Ishikawa (cell line): ENCODE measurements at regions not wholly inside any gene's neighbourhood (a gene's known extent, or its start where the extent isn't known, plus 50 kb on each side); places are given as distances from the start of the nearest gene placed in this dataset.

Source experiments
- CEBPB ChIP-seq: IDR thresholded peaks from 2 replicates; pipeline ENCODE4 v1.6.1; 2012
- CREB1 ChIP-seq: IDR thresholded peaks from 2 replicates; pipeline ENCODE4 v1.6.1; 2012; ENCODE audit warnings: low read depth
- EGR1 ChIP-seq: IDR thresholded peaks from 2 replicates; pipeline ENCODE4 v1.6.1; 2012
- EP300 ChIP-seq: IDR thresholded peaks from 2 replicates; pipeline ENCODE4 v1.6.1; 2012; ENCODE audit warnings: borderline replicate concordance
- FOXM1 ChIP-seq: IDR thresholded peaks from 2 replicates; pipeline ENCODE4 v1.6.1; 2012; ENCODE audit warnings: low read depth, borderline replicate concordance
- MAX ChIP-seq: IDR thresholded peaks from 2 replicates; pipeline ENCODE4 v1.6.1; 2012
- NFIC ChIP-seq: IDR thresholded peaks from 2 replicates; pipeline ENCODE4 v1.6.1; 2012
- RAD21 ChIP-seq: IDR thresholded peaks from 2 replicates; pipeline ENCODE4 v1.6.1; 2012; ENCODE audit warnings: low read depth
- REST ChIP-seq: IDR thresholded peaks from 2 replicates; pipeline ENCODE4 v1.6.1; 2012; ENCODE audit warnings: low read depth, mild to moderate bottlenecking
- TAF1 ChIP-seq: IDR thresholded peaks from 2 replicates; pipeline ENCODE4 v1.6.1; 2012; ENCODE audit warnings: low read depth, mild to moderate bottlenecking
- TCF12 ChIP-seq: IDR thresholded peaks from 2 replicates; pipeline ENCODE4 v1.6.1; 2012; ENCODE audit warnings: low read depth
- TEAD4 ChIP-seq: IDR thresholded peaks from 2 replicates; pipeline ENCODE4 v1.6.1; 2012
- USF1 ChIP-seq: IDR thresholded peaks from 2 replicates; pipeline ENCODE4 v1.6.1; 2012
- YY1 ChIP-seq: IDR thresholded peaks from 2 replicates; pipeline ENCODE4 v1.6.1; 2012; ENCODE audit warnings: low read depth
- ZBTB7A ChIP-seq: IDR thresholded peaks from 2 replicates; pipeline ENCODE4 v1.6.1; 2012; ENCODE audit warnings: low read depth

GRCh38 chr11:23087407-23087806 lies 227.1 kb upstream of the CCDC179 start:
- TF ChIP-seq REST (no peak), CEBPB (no peak), EGR1 (no peak), EP300 (no peak), USF1 (no peak), FOXM1 (no peak)

- TF ChIP-seq MAX (no peak), EGR1 (no peak), CREB1 (no peak), TAF1 (no peak), TEAD4 (no peak), REST (no peak), EP300 (no peak), RAD21 (no peak), ZBTB7A (no peak), NFIC (no peak), USF1 (no peak), YY1 (no peak), TCF12 (no peak), FOXM1 (no peak)
Measured at GRCh38 chr11:23090659-23091058, 230.4 kb upstream of the CCDC179 start.

GRCh38 chr11:23095650-23096189 lies 235.4 kb upstream of the CCDC179 start:
- TF ChIP-seq ZBTB7A (no peak), NFIC (no peak), USF1 (no peak), CEBPB (no peak), REST (no peak), YY1 (no peak), CREB1 (no peak), TEAD4 (no peak), EGR1 (no peak), RAD21 (no peak), TCF12 (no peak), EP300 (no peak)

GRCh38 chr11:23097891-23098290 lies 237.6 kb upstream of the CCDC179 start:
- TF ChIP-seq FOXM1, result no peak
- TF ChIP-seq RAD21, result no peak
- TF ChIP-seq CREB1, result no peak
- no peak for TF ChIP-seq TAF1
- no peak for TF ChIP-seq NFIC
- TF ChIP-seq EGR1, result no peak
- no peak for TF ChIP-seq REST
- no peak for TF ChIP-seq MAX
- no peak for TF ChIP-seq TCF12
- TF ChIP-seq CEBPB, result no peak
- TF ChIP-seq EP300, result no peak
- no peak for TF ChIP-seq ZBTB7A
- TF ChIP-seq USF1, result no peak
- no peak for TF ChIP-seq TEAD4
- TF ChIP-seq YY1, result no peak
